GM12878 (cell line): ENCODE measurements at regions not wholly inside any gene's neighbourhood (a gene's known extent, or its start where the extent isn't known, plus 50 kb on each side); places are given as distances from the start of the nearest gene placed in this dataset.

ENCODE experiments used
- ATAC-seq: fragments of 200-7000 bp; cut with Tn5 transposase; 3 replicates; pipeline ENCODE4 v1.9.1; 2020; ENCODE audit warnings: mild to moderate bottlenecking, moderate library complexity
- BruUV-seq: library from RNA; stranded (reverse); fragments of 400-500 nt; replicated peaks from 2 replicates; lab custom pipeline; 2021; lab: Mats Ljungman, UMichigan
- CTCF ChIA-PET: fragments of 300-600 bp; sonication (Branson Sonifier 250); formaldehyde crosslinking; extraction: SDS; loops from one replicate; lab custom pipeline; 2021; ENCODE audit warnings: inconsistent platforms; lab: Yijun Ruan, JAX
- POLR2A ChIA-PET: fragments of 350-600 bp; formaldehyde crosslinking; extraction: SDS; loops from one replicate; lab custom pipeline; 2021; ENCODE audit warnings: inconsistent platforms; lab: Charles Lee
- RAD21 ChIA-PET: fragments of 300-600 bp; sonication (Branson Sonifier 250); formaldehyde crosslinking; loops from one replicate; lab custom pipeline; 2023; ENCODE audit warnings: antibody characterized with exemption; ENCODE audit not compliant: unreplicated experiment; lab: Charles Lee
- SMC1A ChIA-PET: fragments of 300-600 bp; sonication (Branson Sonifier 250); formaldehyde crosslinking; loops from one replicate; lab custom pipeline; 2023; ENCODE audit not compliant: unreplicated experiment, uncharacterized antibody; lab: Charles Lee
- DNase-seq: peaks from one replicate; pipeline ENCODE4 v3.0.0-alpha.2; 2011; ENCODE audit warnings: low read depth, low spot score
- FAIRE-seq: peaks from 3 replicates; lab custom pipeline; 2011; peaks lifted over from hg19 to GRCh38; lab: Jason Lieb, UNC
- H2AFZ ChIP-seq: 2 replicates; pipeline ENCODE4 v1.6.0; 2011; ENCODE audit warnings: low read depth, low read length, control low read depth; ENCODE audit not compliant: control insufficient read depth
- H3K27ac ChIP-seq: 2 replicates; pipeline ENCODE4 v1.5.1; 2011; ENCODE audit warnings: control low read depth; ENCODE audit not compliant: control insufficient read depth, insufficient read depth
- H3K27me3 ChIP-seq, 2 experiments: replicated peaks in 1 of 2; 2 replicates each; pipeline versions ENCODE4 v1.6.0 to v1.6.1; 2011; ENCODE audit warnings: low read length in 1 of 2; ENCODE audit not compliant: control insufficient read depth in 2 of 2, insufficient read depth in 2 of 2
- H3K36me3 ChIP-seq, 2 experiments: 2 replicates each; pipeline ENCODE4 v1.5.1; 2011; ENCODE audit warnings: low read length in 1 of 2; ENCODE audit not compliant: control insufficient read depth in 2 of 2, insufficient read depth in 2 of 2
- H3K4me1 ChIP-seq: 2 replicates; pipeline ENCODE4 v1.6.1; 2011; ENCODE audit warnings: mild to moderate bottlenecking, low read length, moderate library complexity, mixed read lengths; ENCODE audit not compliant: control insufficient read depth, insufficient read depth
- H3K4me2 ChIP-seq: 2 replicates; pipeline ENCODE4 v1.6.0; 2011; ENCODE audit warnings: control low read depth; ENCODE audit not compliant: control insufficient read depth, insufficient read depth
- H3K4me3 ChIP-seq: fragments of 200-600 bp; sonication (generic); 2 replicates; pipeline ENCODE4 v1.5.1; 2016
- H3K79me2 ChIP-seq: 2 replicates; pipeline ENCODE4 v1.6.0; 2011; ENCODE audit warnings: low read length; ENCODE audit not compliant: control insufficient read depth, insufficient read depth
- H3K9ac ChIP-seq: 2 replicates; pipeline ENCODE4 v1.8.0; 2011; ENCODE audit warnings: low read length, control low read depth, mixed read lengths; ENCODE audit not compliant: control insufficient read depth, insufficient read depth
- H3K9me3 ChIP-seq: replicated peaks from 3 replicates; pipeline ENCODE4 v1.5.1; 2011; ENCODE audit warnings: mild to moderate bottlenecking, low read length; ENCODE audit not compliant: control insufficient read depth, insufficient read depth
- H4K20me1 ChIP-seq: 2 replicates; pipeline ENCODE4 v1.6.0; 2011; ENCODE audit not compliant: control insufficient read depth, insufficient read depth
- ATF7 ChIP-seq: fragments of 450-650 bp; IDR thresholded peaks from 2 replicates; pipeline ENCODE4 v1.6.1; 2016; ENCODE audit warnings: low read depth, mild to moderate bottlenecking
- CHD2 ChIP-seq: IDR thresholded peaks from 2 replicates; pipeline ENCODE4 v1.6.1; 2011; ENCODE audit warnings: low read depth, low read length, improper control_type of control experiment, borderline replicate concordance
- CREB1 ChIP-seq: IDR thresholded peaks from 2 replicates; pipeline ENCODE4 v1.6.1; 2012; ENCODE audit warnings: low read depth, mild to moderate bottlenecking, inconsistent platforms
- CTCF ChIP-seq, 3 experiments: IDR thresholded peaks in 2 of 3; conservative IDR thresholded peaks in 1 of 3; 2 replicates each; pipeline ENCODE4 v1.5.1; 2011; ENCODE audit warnings: low read depth in 3 of 3, low read length in 3 of 3, mild to moderate bottlenecking in 3 of 3, control low read depth in 2 of 3, moderate library complexity in 2 of 3, inconsistent platforms in 1 of 3, mixed read lengths in 1 of 3; ENCODE audit not compliant: control insufficient read depth in 2 of 3, insufficient read depth in 1 of 3; ENCODE audit errors: extremely low read depth in 1 of 3
- MYB ChIP-seq: fragments of 150-350 bp; IDR thresholded peaks from 2 replicates; pipeline ENCODE4 v1.6.1; 2014; ENCODE audit warnings: mild to moderate bottlenecking, low read depth, low read length, borderline replicate concordance
- NBN ChIP-seq: fragments of 450-650 bp; IDR thresholded peaks from 2 replicates; pipeline ENCODE4 v1.6.1; 2016
- PML ChIP-seq: IDR thresholded peaks from 2 replicates; pipeline ENCODE4 v1.6.1; 2012; ENCODE audit warnings: low read length, inconsistent platforms
- SMARCA5 ChIP-seq: fragments of 450-650 bp; IDR thresholded peaks from 2 replicates; pipeline ENCODE4 v1.6.1; 2017; ENCODE audit warnings: mild to moderate bottlenecking
- ZBTB11 ChIP-seq: fragments of 450-650 bp; formaldehyde crosslinking; IDR thresholded peaks from 2 replicates; pipeline ENCODE4 v1.5.0; 2022; ENCODE audit warnings: mild to moderate bottlenecking, missing genetic modification characterization
- ZBTB40 ChIP-seq: fragments of 450-650 bp; IDR thresholded peaks from 2 replicates; pipeline ENCODE4 v1.6.1; 2016; ENCODE audit warnings: mild to moderate bottlenecking, moderate library complexity, borderline replicate concordance
- ZNF274 ChIP-seq: IDR thresholded peaks from one replicate; pipeline ENCODE4 v1.8.0; 2011; ENCODE audit not compliant: insufficient read length, insufficient read depth
- WGBS: methylation state at CpG from one replicate; pipeline ENCODE4 v1.1.6; 2016; ENCODE audit warnings: low lambda C conversion rate; ENCODE audit not compliant: insufficient replicate concordance, insufficient coverage; ENCODE audit errors: missing lambda C conversion rate; 5-methylcytosine and 5-hydroxymethylcytosine counted together
- in situ Hi-C: fragments of 300-500 bp; cut with MboI; formaldehyde crosslinking; loops from 9 replicates; pipeline ENCODE4 v1.14.3; 2018; ENCODE audit warnings: mixed read lengths
- intact Hi-C: fragments of 100-400 bp; cut with micrococcal nuclease; formaldehyde crosslinking; loops from one replicate; pipeline ENCODE4 v1.14.2; 2022; ENCODE audit not compliant: unreplicated experiment

- Histone ChIP-seq H3K79me2 (no peaks in the 10 kb centered on the region), H3K4me2 (no peak overlapping the region), H4K20me1 (no peaks in the 10 kb centered on the region), H3K4me1 (no peaks in the 10 kb centered on the region), H3K27me3 (no peaks in the 10 kb centered on the region; a peak in 1 of 4 replicates), H2AFZ (no peak overlapping the region), H3K36me3 (no peaks in the 10 kb centered on the region), H3K9ac (no peak overlapping the region), H3K9me3 (no peaks in the 10 kb centered on the region), H3K4me3 (no peak overlapping the region), H3K27ac (no peak overlapping the region)
- ChIA-PET SMC1A (interaction anchor here (1.4 kb wide), 1 partner anchor 10 kb away, joined by 3 read pairs; no protein-coding TSS in a partner anchor), CTCF (no interaction called here), RAD21 (no interaction called here), POLR2A (no interaction called here)
- intact Hi-C loops = no loop called here
- no peak for ATAC-seq
- BruUV-seq = no TSS peak
- no peak for FAIRE-seq
- WGBS = 2% methylated on average over 9 of the region's 9 CpGs
- in situ Hi-C loops = no loop called here
- DNase-seq = no peak
- TF ChIP-seq ATF7 (no peak), PML (no peak), MYB (no peak), ZBTB40 (no peak), CHD2 (no peak), CREB1 (no peak), ZBTB11 (no peak), ZNF274 (no peak), NBN (no peak), SMARCA5 (no peak), CTCF (IDR thresholded peaks at IDR 0.05 in 2 of 3, conservative IDR thresholded peaks at IDR 0.05 in 1 of 3; ENCODE audit: control insufficient read depth in 2 of 3, extremely low read depth in 1 of 3, insufficient read depth in 1 of 3, low read depth in 3 of 3, low read length in 3 of 3) (no peak)
Observed at GRCh38 chr5:175235251-175235960, 208.6 kb downstream of the DRD1 start.
